D341Med (cell line): ENCODE measurements at regions not wholly inside any gene's neighbourhood (a gene's known extent, or its start where the extent isn't known, plus 50 kb on each side); places are given as distances from the start of the nearest gene placed in this dataset.
"Not testable (repeated sequence)": the region's sequence is repeated elsewhere in the genome, so short reads cannot be mapped to it uniquely, and the experiment has no call there.

ENCODE experiments used
- DNase-seq: peaks from one replicate; pipeline ENCODE4 v3.0.0; 2012; ENCODE audit warnings: low spot score

DNA sequence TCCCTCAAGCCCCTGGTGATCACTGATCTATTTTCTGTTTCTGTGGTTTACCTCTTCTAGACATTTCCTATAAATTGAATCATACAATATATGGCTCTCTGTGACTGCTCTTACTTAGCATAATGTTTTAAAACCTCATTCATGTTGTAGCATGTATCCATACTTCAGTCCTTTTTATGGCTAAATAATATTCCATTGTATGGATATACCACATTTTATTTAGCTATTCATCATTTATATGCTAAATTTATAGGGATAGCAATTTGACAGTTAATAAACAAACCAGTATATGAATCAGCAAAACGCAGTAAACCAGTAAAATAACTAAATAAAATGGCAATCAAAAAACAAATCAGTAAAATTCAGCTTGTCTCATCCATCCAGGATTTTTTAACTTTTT lies 286.1 kb upstream of the HNRNPA3 start:
- no peak for DNase-seq

DNA sequence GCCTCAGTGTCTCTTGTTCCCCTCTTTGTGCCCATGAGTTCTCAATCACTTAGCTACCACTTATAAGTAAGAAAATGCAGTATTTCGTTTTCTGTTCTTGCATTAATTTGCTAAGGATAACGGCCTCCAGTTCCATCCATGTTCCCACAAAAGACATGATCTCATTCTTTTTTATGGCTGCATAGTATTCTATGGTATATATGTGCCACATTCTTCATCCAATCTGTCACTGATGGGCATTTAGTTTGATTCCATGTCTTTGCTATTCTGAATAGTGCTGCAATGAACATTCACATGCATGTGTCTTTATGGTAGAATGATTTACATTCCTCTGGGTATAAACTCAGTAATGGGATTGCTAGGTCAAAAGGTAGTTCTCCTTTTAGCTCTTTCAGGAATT lies 283.2 kb upstream of the HNRNPA3 start:
- not testable (repeated sequence) for DNase-seq

DNA sequence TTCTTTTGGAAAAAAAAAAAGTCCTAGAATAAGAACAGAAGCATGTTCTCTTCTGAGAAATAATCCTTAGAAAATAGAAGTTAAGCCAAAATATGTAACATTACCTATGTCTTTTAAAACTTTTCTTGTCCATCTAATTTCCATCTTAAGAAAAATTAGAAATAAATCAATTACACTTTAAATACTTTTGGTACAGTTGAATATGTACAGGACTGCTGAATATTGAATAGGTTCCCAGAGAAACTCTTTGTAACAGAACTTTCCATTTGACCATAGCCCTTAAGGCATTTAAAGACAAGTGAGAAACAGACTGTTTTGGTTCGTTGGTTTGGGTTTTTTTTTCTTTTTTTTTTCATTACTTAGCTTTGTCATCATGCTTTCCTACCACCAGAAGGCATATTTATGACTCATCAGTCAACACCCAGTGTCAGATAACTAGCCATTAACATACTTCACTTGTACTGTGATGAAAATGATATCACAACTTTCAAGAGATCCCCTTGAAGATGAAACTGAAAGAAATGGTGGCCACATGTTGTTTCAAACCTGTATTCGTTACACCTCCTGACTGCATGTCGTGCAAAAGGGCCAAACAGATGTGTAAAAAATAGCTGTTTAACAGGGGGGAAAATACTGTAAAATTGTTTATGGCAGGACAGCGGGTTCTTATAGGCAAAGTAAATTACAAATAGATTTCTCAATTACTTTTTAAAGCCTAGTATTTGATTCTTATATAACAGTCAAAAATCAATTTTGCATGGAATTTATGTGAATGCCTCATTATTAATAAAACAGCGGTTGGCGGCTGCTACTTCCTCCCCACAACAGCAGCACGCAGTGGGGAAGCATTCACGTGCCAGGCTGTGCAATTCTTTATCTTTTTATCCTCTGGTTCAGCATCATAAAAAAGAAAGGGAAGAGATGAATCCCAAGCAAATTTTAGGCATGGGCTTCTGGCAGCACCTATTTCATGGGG lies 280.7 kb upstream of the HNRNPA3 start:
- no peak for DNase-seq

DNA sequence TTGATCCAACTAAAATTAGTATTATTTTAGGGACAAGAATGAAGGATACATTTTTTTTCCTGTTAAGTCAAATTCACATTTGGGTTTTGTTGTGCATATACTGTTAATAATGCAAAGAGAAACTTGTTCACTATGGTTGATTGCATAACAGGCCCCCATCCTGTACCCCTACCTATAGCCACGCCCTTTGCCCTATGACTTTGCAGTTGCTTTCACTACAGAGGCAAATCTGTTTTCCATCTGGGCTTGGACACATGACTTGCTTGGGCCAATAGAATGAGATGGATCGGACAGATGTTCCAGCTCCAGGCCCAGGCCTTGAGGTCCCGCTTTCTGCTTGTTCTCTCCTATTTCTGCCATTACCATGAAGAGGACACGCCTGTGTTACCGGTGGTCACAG lies 278.5 kb upstream of the HNRNPA3 start:
- no peak for DNase-seq

DNA sequence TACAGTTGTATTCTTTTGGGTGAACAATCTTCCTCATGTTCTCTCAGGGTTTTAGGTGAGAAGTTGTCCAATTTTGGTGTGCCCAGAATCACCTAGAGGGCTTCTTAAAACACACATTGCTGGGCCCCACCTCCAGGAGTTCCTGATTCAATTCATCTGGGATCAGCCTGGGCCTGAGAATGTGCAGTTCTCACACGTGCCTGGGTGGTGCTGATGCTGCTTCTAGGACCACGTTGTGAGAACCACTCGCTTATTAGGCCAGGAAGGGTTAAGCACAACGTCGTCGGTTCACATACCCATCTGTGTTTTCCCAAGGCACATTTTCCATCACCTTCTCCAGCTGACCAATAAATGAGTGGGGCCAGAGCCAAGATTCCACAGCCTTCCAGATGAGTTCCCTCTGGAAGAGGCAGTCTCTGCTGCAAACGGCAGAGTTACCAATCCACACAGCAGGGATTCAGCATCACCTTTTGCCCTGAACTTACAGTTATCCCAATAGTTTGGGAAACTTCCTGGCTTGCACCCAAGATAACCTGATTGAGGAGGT lies 277.7 kb upstream of the HNRNPA3 start:
- no peak for DNase-seq

DNA sequence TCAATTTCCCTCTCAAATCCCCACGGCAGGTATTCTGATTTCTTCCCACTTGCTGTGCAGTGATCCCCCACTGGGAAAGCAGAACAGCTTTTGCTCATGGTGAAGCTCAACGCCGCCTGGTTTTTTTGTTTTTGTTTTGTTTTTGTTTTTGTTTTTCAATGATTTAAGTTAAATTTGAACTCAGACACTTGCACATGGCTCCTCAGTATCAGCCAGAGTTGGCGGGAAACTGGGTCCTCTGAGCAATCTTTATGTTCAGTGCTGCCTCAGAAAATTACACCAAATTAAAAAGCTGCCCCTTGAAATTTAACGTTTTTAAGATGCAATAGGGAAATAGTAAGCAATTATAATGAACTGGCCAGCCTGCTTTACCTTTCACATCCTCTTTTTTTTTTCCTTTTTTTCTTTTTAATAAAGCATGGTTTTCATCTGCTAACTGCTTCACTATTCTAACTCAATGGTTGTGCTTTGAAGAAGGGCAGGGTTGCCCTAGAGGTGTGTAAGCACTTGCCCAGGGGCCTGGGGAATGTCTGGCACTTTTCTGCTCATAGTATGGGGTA lies 277.0 kb upstream of the HNRNPA3 start:
- DNase-seq: no peak

DNA sequence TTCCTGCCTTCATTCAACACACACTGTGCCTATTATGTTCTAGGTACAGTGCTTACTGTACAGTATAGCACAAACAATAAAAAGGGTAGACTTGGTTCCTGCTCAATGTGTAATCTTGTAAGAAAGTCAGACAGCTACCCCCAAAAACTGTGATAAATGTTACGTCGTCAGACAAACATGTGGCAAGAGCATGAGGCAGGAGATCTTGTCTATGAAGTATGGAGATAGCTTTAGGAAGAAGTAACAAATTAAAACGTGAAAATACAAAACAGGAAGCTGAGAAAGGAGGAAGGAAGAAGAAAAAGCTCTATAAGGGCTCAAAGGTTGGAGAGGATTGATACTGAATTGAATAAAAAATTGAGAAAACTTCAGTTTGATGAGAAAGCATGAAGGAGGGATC lies 276.2 kb upstream of the HNRNPA3 start:
- no peak for DNase-seq

DNA sequence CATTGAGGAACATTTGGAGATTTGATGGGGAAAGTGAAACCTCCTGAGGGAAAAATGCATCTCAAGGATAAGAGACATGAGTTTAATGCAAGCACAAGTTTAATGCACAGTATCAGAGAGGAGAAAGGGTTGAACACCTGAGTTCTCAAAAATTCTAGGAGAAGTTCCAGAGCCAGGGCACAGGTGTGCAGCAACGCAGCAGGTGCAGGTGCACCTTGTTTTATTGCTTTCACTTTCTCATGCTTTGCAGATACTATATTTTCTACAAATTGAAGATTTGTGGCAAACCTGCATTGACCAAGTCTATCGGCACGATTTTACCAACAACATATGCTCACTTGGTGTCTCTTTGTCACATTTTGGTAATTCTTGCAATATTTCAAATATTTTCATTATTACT lies 267.6 kb upstream of the HNRNPA3 start:
- DNase-seq: no peak

DNA sequence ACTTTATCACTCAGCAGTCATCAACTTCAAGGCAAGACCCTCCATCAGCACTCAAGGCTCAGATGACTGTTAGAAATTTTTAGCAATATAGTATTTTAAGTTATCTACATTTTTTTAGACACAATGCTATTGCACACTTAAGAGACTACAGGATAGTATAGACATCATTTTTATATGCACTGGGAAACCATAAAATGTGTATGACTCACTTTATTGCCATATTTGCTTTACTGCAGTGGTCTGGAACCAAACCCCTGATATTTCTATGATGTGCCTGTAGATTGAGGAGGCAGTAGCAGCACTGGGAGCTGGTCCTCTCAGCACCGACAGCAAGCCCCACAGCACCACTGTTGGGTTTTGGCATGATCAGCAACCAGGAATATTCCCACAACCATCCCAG lies 264.8 kb upstream of the HNRNPA3 start:
- no peak for DNase-seq

DNA sequence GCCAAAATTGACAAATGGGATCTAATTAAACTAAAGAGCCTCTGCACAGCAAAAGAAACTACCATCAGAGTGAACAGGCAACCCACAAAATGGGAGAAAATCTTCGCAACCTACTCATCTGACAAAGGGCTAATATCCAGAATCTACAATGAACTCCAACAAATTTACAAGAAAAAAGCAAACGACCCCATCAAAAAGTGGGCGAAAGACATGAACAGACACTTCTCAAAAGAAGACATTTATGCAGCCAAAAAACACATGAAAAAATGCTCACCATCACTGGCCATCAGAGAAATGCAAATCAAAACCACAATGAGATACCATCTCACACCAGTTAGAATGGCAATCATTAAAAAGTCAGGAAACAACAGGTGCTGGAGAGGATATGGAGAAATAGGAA lies 261.4 kb upstream of the HNRNPA3 start:
- DNase-seq: not testable (repeated sequence)

DNA sequence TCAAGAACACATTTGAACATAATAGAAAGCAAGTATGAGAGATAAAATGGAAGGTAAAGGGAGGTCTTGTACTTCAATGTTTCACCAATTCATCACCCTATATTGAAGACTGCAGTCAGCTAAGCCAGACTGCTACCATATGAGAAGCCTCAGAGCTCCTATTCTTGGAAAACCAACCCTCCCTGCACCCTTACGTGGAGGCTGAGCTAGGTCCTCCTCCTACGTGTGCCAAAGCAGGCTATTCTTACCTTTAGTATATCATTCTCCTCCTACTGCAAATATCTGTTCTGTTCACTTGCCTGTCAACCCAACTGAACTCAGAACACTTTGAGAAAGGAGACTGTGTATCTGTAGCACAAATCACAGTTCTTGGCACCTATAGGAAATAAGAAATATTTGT lies 255.8 kb upstream of the HNRNPA3 start:
- DNase-seq: no peak

DNA sequence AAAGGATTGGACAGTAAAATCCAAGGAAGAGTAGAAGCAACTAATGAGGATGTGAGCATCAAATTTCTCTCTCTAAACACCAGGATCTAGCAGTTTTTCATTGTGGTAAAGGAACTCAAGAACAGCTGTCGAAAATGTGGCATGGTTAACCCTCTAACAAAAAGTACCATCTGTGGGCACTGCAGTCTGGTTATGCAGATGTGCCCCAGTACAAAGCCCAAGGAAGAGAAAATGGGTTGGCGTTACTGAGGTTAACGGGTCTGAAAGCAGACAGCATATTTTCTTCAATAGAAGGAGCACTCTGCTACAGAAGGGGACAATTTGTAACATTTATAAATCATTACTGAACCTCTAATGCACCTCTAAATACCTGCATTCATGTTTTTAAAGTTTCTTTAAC lies 253.0 kb upstream of the HNRNPA3 start:
- no peak for DNase-seq

DNA sequence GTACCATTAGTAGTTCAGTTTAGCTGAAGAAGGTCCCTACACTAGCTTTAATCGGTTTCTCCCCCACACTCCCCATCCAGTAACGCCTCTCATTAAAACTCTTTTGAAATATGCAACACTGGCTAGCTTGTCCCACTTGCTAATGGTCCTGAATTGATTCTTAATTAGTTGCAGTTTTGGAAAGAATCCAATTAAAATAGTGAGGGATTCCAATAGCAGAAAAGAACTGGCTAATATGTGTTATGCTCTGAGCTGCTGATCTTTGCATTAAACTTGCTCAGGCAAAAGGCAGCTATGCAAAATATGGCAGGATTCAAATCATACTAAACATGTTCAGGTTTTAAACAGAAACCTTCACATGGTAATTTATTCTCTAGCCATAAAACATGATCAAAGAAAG lies 252.5 kb upstream of the HNRNPA3 start:
- DNase-seq: no peak

DNA sequence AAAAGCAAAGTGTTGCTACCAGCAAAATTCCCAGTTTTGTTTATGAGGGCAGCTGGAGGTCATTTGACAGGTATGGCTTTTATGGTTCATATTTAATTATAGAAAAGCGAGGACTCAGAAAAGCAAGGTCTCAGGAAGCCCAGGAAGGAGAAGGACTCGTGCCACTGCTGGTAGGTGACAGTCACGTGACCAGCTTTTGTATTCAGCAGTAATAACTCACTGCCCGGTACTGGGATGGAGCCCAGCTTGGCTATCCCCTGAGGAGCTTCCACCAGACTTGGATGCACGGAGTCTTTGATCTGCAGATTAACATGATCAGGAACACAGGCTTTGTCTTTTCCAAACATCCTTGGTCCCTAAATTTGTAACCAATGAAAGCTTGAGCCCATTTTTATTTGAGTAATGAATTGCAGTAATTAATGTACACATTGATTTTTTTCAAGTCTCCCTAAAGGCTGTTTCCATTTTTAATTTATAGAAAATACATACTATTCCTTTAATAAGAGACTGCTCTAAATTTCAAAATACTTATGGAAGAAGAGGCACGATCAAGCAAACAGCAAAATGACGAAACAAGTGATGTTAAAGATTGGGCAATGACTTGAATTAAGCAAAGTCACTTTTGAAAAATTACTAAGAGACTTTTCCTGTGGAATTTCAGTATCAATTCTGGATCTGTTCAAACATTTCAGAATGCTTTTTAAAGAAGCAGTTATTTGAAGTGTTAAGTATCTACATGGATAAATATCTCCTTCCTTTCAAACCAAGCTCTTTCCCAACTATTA lies 251.7 kb upstream of the HNRNPA3 start:
- no peak for DNase-seq

DNA sequence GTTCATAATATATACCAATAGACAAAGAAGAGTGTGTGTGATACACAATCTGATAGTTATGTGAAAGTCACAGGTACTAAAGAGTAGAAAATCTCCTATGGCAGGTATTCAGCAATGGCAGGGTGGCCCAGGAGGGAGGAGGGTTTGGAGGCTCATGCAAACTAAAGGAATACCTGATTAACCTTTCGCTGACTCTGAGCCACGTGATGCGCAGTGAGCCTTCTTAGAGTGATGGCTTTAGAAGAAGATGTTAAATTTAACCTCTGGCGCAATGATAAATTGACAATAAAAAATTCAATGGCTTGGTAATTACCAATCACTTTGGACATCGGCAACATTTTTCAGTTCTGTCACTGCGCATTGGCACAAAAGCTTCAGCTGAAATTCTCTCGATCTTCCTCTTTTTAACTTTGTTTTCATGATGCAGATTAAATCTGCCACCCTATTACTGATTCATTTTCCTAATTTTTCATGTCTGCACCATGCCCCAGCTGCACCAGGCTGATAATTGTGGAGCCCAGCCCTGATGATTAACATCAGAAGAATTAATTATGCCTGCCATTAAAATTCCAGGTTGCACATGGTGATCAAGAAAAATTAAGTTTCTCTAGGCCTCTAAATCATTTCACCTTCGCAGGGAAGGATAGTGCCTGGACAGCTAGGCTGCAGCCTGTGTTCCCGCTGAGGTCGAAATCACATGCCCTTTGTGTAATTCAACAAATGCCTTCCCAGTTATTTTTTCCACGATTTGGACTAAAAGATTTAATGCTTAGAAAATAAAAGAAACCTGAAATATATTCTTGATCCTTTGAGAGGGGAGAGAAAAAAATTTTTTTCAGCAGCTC lies 250.6 kb upstream of the HNRNPA3 start:
- DNase-seq: no peak

DNA sequence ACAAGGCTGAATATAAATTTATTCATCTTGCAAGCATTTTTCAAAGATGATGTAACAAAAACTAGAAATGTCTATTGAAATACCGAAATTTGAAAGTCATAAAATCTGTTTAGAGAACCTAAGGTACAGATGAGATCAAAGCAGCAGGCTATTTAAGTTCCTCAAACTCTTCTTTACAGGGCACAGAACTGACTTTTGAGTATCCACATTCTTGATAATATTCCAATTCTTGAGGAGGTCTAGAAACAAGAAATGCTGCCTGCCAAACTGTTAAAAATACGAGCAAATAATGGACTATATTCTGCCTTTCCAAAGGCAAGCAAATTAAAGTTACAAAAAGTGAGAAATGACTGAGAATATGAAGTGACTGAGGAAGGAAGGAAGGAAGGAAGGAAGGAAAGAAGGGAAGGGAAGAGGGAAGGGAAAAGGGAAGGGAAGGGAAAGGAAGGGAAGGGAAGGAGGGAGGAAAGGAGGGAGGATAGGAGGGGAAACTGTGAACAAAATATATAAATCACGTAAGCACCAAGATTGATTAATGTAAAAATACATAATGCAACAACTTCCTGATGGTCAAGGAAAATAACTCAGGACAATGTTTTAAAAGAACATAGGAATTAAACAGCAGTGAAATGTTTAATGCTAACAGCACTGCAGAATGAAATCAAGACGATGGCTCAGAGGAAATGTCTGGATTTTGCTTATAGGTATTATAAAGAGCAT lies 248.9 kb upstream of the HNRNPA3 start:
- no peak for DNase-seq

DNA sequence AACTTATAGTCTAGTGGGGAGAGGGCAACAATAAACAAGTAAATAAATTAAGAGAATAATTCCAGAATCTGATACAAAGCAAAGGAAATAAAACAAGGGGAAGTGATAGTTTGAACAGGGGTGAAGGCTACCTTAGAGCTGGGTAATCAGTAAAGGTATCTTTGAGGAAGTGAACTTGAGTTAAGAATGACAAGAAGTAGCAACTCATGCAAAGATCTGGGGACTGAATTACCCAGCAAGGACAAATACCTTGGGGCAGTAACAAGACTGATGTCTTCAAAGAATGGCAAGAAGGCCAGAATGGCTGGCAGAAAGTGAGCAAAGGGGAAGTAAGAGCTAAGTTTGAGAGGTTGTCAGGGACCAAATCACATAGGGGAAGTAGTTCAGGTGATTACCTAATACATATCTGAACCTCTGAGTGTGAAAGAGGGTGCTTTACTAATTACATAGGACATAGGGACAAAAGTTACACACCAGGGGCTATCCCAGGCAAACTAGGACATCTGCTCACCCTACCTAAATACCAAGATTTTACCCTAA lies 244.6 kb upstream of the HNRNPA3 start:
- no peak for DNase-seq

DNA sequence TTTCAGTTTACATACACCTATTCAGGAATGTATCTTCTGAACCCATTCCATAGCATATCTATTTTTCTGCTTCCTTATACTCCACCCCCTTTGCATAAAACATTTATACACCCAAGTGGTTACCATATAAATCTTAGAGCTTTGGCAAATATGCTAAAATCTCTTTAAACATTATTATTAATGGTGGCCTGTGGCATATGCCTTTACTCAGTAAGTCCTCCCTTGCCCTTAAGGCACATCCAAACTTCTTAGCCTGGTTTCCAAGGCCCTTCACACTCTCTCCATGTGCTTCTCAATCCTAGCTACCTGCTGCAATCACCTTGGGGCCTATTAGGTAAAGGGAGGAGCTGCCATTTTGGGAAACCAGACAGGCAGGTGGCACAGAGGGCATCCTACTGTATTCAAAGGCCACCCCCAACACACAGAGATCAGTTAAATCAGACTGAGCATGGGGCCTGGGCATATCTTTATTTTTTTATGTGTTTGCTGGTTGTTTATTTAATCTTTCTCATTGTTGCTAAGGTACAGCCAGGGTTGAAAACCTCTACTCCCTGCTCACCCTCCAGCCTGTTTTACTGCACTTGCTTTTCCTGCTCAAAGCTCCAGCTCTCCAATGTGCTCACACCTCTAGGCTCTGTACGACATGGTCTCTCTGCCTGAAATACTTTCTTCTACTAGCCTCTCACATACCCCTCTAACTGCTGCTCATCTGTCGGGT lies 242.8 kb upstream of the HNRNPA3 start:
- DNase-seq: no peak

DNA sequence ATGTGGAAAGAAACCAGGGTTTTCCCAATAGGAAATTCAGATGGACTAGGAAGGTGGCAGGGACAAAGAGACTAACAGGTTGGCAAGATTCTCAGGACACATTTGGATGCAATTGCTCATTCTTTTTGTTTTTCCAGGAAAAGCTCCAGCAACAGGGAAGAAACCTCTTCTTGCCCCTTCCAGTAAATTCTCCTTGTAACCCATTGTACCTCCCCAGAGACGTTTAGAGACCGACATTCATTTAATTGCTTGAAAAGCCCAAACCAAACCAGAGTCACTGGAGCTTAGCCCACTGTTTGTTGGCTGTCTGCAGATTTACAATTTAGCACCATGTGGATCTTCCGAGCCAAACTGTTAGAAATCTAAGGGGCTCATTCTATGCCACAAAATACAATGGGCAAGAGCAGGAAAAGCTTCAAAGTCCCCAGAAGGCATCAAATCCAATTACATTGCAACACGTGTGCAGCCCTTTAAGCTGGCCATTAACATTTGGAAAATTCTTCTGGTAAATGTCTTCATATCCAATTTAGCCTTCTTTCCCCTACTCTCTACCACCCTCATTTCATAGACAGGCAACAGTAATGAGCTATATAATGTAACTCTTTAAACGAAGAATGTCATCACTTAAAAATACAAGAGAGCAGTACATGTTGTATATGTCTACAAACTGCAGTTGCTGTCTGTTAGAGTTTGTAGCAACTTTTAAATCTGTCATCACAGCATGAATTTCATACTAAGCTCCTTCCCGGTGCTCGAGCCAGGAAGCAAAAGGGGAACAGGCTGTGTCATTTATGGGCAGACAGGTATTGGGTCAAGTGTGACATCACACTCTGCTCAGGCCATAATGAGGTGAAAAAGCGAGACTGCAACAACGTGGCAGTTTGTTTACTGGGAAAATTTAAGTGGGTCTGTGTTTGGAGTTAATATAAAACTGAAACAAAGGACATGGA lies 235.6 kb upstream of the HNRNPA3 start:
- DNase-seq: no peak
